SK-N-SH treated with all-trans-retinoic acid at 6 μM for 48 hours (cell line): ENCODE measurements at regions not wholly inside any gene's neighbourhood (a gene's known extent, or its start where the extent isn't known, plus 50 kb on each side); places are given as distances from the start of the nearest gene placed in this dataset.

Source experiments
- ATAC-seq: fragments of 200-7000 bp; cut with Tn5 transposase; 3 replicates; pipeline ENCODE4 v1.9.1; 2020; ENCODE audit warnings: mild to moderate bottlenecking, moderate library complexity
- ARNTL ChIP-seq: fragments of 450-650 bp; formaldehyde crosslinking; IDR thresholded peaks from 2 replicates; pipeline ENCODE4 v1.5.0; 2020; ENCODE audit warnings: low read depth, mild to moderate bottlenecking, moderate library complexity, borderline replicate concordance
- BACH2 ChIP-seq: fragments of 250-450 bp; sonication (Bioruptor Pico); IDR thresholded peaks from 2 replicates; pipeline ENCODE4 v1.9.0; 2021; ENCODE audit warnings: mild to moderate bottlenecking, borderline replicate concordance
- CREB5 ChIP-seq: fragments of 250-450 bp; sonication (Bioruptor Pico); IDR thresholded peaks from 2 replicates; pipeline ENCODE4 v1.5.1; 2020; ENCODE audit warnings: low read depth, mild to moderate bottlenecking, moderate library complexity
- CSDC2 ChIP-seq: fragments of 250-450 bp; sonication (Bioruptor Pico); IDR thresholded peaks from 2 replicates; pipeline ENCODE4 v1.5.0; 2020; ENCODE audit warnings: mild to moderate bottlenecking, moderate library complexity
- ESRRG ChIP-seq: fragments of 250-450 bp; sonication (Bioruptor Pico); IDR thresholded peaks from 2 replicates; pipeline ENCODE4 v1.6.1; 2021; ENCODE audit warnings: mild to moderate bottlenecking
- GLIS3 ChIP-seq: fragments of 250-450 bp; sonication (Bioruptor Pico); IDR thresholded peaks from 2 replicates; pipeline ENCODE4 v1.5.0; 2020; ENCODE audit warnings: mild to moderate bottlenecking, moderate library complexity
- ISL1 ChIP-seq: fragments of 250-450 bp; sonication (Bioruptor Pico); IDR thresholded peaks from 2 replicates; pipeline ENCODE4 v2.1.2; 2022; ENCODE audit warnings: mild to moderate bottlenecking, moderate library complexity
- OSR1 ChIP-seq: fragments of 250-450 bp; sonication (Bioruptor Pico); IDR thresholded peaks from 2 replicates; pipeline ENCODE4 v1.8.0; 2022; ENCODE audit warnings: moderate library complexity, mild to moderate bottlenecking, inconsistent platforms
- POU6F1 ChIP-seq: fragments of 250-450 bp; sonication (Bioruptor Pico); IDR thresholded peaks from 2 replicates; pipeline ENCODE4 v1.8.0; 2021; ENCODE audit warnings: low read depth, mild to moderate bottlenecking, moderate library complexity, borderline replicate concordance
- PPARA ChIP-seq: fragments of 250-450 bp; sonication (Bioruptor Pico); IDR thresholded peaks from 2 replicates; pipeline ENCODE4 v1.5.0; 2020; ENCODE audit warnings: mild to moderate bottlenecking, borderline replicate concordance
- RARB ChIP-seq: fragments of 250-450 bp; sonication (Bioruptor Pico); IDR thresholded peaks from 2 replicates; pipeline ENCODE4 v1.8.0; 2021; ENCODE audit warnings: mild to moderate bottlenecking, moderate library complexity
- SNAI2 ChIP-seq: fragments of 250-450 bp; sonication (Bioruptor Pico); IDR thresholded peaks from 2 replicates; pipeline ENCODE4 v1.5.0; 2020; ENCODE audit warnings: mild to moderate bottlenecking, moderate library complexity
- TCF4 ChIP-seq: fragments of 250-450 bp; sonication (Bioruptor Pico); IDR thresholded peaks from 2 replicates; pipeline ENCODE4 v1.8.0; 2021; ENCODE audit warnings: mild to moderate bottlenecking, moderate library complexity, borderline replicate concordance
- TOX ChIP-seq: fragments of 250-450 bp; sonication (Bioruptor Pico); IDR thresholded peaks from 2 replicates; pipeline ENCODE4 v1.8.0; 2021; ENCODE audit warnings: mild to moderate bottlenecking, moderate library complexity, borderline replicate concordance
- TSHZ2 ChIP-seq: fragments of 250-450 bp; sonication (Bioruptor Pico); IDR thresholded peaks from 2 replicates; pipeline ENCODE4 v1.5.0; 2020; ENCODE audit warnings: mild to moderate bottlenecking, moderate library complexity
- ZFP3 ChIP-seq: fragments of 250-450 bp; sonication (Bioruptor Pico); IDR thresholded peaks from 2 replicates; pipeline ENCODE4 v1.5.0; 2020; ENCODE audit warnings: mild to moderate bottlenecking, moderate library complexity
- ZFP30 ChIP-seq: fragments of 450-650 bp; formaldehyde crosslinking; IDR thresholded peaks from 2 replicates; pipeline ENCODE4 v1.5.0; 2022; ENCODE audit warnings: mild to moderate bottlenecking, moderate library complexity
- ZNF565 ChIP-seq: fragments of 450-650 bp; formaldehyde crosslinking; conservative IDR thresholded peaks from 2 replicates; pipeline ENCODE4 v1.5.0; 2020; ENCODE audit warnings: low read depth, mild to moderate bottlenecking, moderate library complexity
- ZNF70 ChIP-seq: fragments of 450-650 bp; formaldehyde crosslinking; IDR thresholded peaks from 2 replicates; pipeline ENCODE4 v1.5.0; 2020; ENCODE audit warnings: mild to moderate bottlenecking, moderate library complexity
- ZNF8 ChIP-seq: fragments of 450-650 bp; formaldehyde crosslinking; IDR thresholded peaks from 2 replicates; pipeline ENCODE4 v1.5.0; 2020; ENCODE audit warnings: mild to moderate bottlenecking, moderate library complexity
- TF ChIP-seq, protein P1 (sequence below): fragments of 250-450 bp; sonication (Bioruptor Pico); IDR thresholded peaks from 2 replicates; pipeline ENCODE4 v1.8.0; 2020; ENCODE audit warnings: mild to moderate bottlenecking, moderate library complexity, borderline replicate concordance

- no peak for TF ChIP-seq ESRRG (CRISPR knock-in tag)
- ATAC-seq, result no peak
These were observed 222.2 kb upstream of the PPP2R2D start for GRCh38 chr10:131678613-131679012.

- ATAC-seq, result no peak
- TF ChIP-seq ZNF70 (CRISPR knock-in tag) (no peak), TCF4 (CRISPR knock-in tag) (no peak), ZFP30 (CRISPR knock-in tag) (no peak), ESRRG (CRISPR knock-in tag) (no peak), BACH2 (no peak), ZNF565 (no peak), TSHZ2 (CRISPR knock-in tag) (no peak), RARB (no peak), ISL1 (CRISPR knock-in tag) (no peak), ZFP3 (CRISPR knock-in tag) (no peak), PPARA (no peak), ARNTL (no peak), CREB5 (CRISPR knock-in tag) (no peak), POU6F1 (CRISPR knock-in tag) (no peak), CSDC2 (CRISPR knock-in tag) (no peak)
- TF ChIP-seq, all 23 proteins: peak for 0
These were observed 220.9 kb upstream of the PPP2R2D start for GRCh38 chr10:131679926-131680325.

- no peak for ATAC-seq
- TF ChIP-seq SNAI2, result no peak
- TF ChIP-seq TOX (CRISPR knock-in tag), result no peak
- TF ChIP-seq OSR1 (CRISPR knock-in tag), result no peak
- no peak for TF ChIP-seq RARB
- no peak for TF ChIP-seq ZNF565
- TF ChIP-seq CREB5 (CRISPR knock-in tag), result no peak
- no peak for TF ChIP-seq PPARA
- TF ChIP-seq TCF4 (CRISPR knock-in tag), result no peak
- TF ChIP-seq ZFP3 (CRISPR knock-in tag), result no peak
- no peak for TF ChIP-seq GLIS3 (CRISPR knock-in tag)
These were observed 219.7 kb upstream of the PPP2R2D start for GRCh38 chr10:131681122-131681521.

DNA sequence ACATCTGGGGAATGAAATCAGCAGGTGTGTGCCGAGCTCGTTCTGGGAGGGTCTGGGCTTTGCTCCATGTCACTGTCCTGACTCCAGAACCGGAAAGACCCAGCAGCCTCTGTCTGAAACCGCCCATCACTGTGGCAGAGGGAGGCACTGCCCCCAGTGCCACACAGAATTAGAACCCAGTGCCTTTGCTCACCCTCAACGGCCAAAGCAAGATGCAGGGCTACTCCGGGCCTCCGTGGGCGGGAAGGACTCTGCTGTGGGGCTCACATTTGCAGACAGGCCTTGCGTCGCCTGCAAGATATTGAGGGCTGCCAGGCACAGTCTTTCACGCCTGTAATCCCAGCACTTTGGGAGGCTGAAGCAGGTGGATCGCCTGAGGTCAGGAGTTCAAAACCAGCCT is 219.2 kb upstream of the PPP2R2D start:
- ATAC-seq, result no peak
- no peak for TF ChIP-seq ZFP3 (CRISPR knock-in tag)

DNA sequence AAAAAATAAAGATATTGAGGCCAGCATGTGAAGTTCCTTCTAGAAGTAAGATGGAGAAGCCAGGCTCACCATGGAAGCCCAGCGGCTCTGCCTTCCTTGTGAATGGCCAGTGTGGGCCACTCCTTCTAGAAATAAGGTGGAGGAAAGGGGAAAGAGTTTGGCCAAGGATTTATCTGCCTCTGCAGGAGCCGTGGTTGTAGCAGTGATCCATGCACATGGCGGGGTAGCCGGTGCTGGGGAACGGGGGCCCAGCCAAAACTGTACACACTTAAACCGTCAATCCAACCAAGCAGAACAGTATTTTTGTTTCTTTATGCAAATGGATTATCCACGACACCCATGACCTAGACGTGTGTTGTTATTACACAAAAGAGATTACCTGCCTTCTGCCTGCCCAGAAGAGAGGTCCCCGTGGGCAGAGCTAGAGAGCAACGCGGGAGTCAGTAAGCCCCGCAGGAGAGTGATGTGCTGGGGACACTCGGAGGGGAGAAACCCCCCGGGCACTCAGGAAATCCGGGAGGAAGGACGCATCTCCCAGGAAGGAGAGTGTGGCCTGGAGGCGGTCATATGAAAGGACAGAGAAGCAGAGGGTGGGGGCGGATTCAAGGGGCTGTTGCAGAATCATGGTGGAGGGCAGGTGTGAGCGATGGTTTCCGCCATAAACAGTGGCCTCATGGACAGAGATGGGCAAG is 218.4 kb upstream of the PPP2R2D start:
- no peak for ATAC-seq
- TF ChIP-seq ZFP3 (CRISPR knock-in tag), result no peak
- TF ChIP-seq POU6F1 (CRISPR knock-in tag), result no peak
- TF ChIP-seq, protein P1, sequence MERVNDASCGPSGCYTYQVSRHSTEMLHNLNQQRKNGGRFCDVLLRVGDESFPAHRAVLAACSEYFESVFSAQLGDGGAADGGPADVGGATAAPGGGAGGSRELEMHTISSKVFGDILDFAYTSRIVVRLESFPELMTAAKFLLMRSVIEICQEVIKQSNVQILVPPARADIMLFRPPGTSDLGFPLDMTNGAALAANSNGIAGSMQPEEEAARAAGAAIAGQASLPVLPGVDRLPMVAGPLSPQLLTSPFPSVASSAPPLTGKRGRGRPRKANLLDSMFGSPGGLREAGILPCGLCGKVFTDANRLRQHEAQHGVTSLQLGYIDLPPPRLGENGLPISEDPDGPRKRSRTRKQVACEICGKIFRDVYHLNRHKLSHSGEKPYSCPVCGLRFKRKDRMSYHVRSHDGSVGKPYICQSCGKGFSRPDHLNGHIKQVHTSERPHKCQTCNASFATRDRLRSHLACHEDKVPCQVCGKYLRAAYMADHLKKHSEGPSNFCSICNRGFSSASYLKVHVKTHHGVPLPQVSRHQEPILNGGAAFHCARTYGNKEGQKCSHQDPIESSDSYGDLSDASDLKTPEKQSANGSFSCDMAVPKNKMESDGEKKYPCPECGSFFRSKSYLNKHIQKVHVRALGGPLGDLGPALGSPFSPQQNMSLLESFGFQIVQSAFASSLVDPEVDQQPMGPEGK (CRISPR knock-in tag), result no peak
- TF ChIP-seq PPARA, result no peak
- TF ChIP-seq TOX (CRISPR knock-in tag), result no peak
- TF ChIP-seq ZNF70 (CRISPR knock-in tag), result no peak
- no peak for TF ChIP-seq ZNF565
- TF ChIP-seq ZFP30 (CRISPR knock-in tag), result no peak
- no peak for TF ChIP-seq ZNF8 (CRISPR knock-in tag)
